HEK293T (cell line): ENCODE measurements at regions not wholly inside any gene's neighbourhood (a gene's known extent, or its start where the extent isn't known, plus 50 kb on each side); places are given as distances from the start of the nearest gene placed in this dataset.

Experiments
- CTCF ChIA-PET: fragments of 350-600 bp; formaldehyde crosslinking; extraction: SDS; loops from one replicate; lab custom pipeline; 2021; ENCODE audit warnings: antibody characterized with exemption, inconsistent platforms; lab: Yijun Ruan, JAX
- POLR2A ChIA-PET: fragments of 350-600 bp; formaldehyde crosslinking; extraction: SDS; loops from one replicate; lab custom pipeline; 2020; ENCODE audit warnings: antibody characterized with exemption, inconsistent platforms; lab: Yijun Ruan, JAX
- DNase-seq: peaks from one replicate; pipeline ENCODE4 v3.0.0; 2012; ENCODE audit warnings: mixed read lengths; ENCODE audit errors: extremely low spot score
- ARNT ChIP-seq: fragments of 450-650 bp; IDR thresholded peaks from 2 replicates; pipeline ENCODE4 v1.6.1; 2017; ENCODE audit warnings: mild to moderate bottlenecking
- BHLHE40 ChIP-seq: fragments of 450-650 bp; IDR thresholded peaks from 2 replicates; pipeline ENCODE4 v1.6.1; 2016; ENCODE audit warnings: mild to moderate bottlenecking, moderate library complexity, borderline replicate concordance
- CTBP1 ChIP-seq: fragments of 450-650 bp; IDR thresholded peaks from 2 replicates; pipeline ENCODE4 v1.6.1; 2016; ENCODE audit warnings: borderline replicate concordance
- ELF4 ChIP-seq: fragments of 450-650 bp; IDR thresholded peaks from 2 replicates; pipeline ENCODE4 v1.6.1; 2017; ENCODE audit warnings: antibody characterized with exemption
- FOXA1 ChIP-seq: fragments of 450-650 bp; IDR thresholded peaks from 2 replicates; pipeline ENCODE4 v1.6.1; 2016; ENCODE audit warnings: mild to moderate bottlenecking
- FOXK2 ChIP-seq: fragments of 450-650 bp; IDR thresholded peaks from 2 replicates; pipeline ENCODE4 v1.6.1; 2016; ENCODE audit warnings: mild to moderate bottlenecking
- FOXM1 ChIP-seq: fragments of 450-650 bp; IDR thresholded peaks from 2 replicates; pipeline ENCODE4 v1.6.1; 2017; ENCODE audit warnings: mild to moderate bottlenecking, borderline replicate concordance
- HDGF ChIP-seq: fragments of 450-650 bp; IDR thresholded peaks from 2 replicates; pipeline ENCODE4 v1.6.1; 2017; ENCODE audit warnings: antibody characterized with exemption, borderline replicate concordance
- L3MBTL2 ChIP-seq: fragments of 450-650 bp; conservative IDR thresholded peaks from 2 replicates; pipeline ENCODE4 v1.6.1; 2016; ENCODE audit warnings: mild to moderate bottlenecking
- LEF1 ChIP-seq: fragments of 450-650 bp; IDR thresholded peaks from 2 replicates; pipeline ENCODE4 v1.6.1; 2017; ENCODE audit warnings: mild to moderate bottlenecking, borderline replicate concordance
- NFRKB ChIP-seq: fragments of 450-650 bp; IDR thresholded peaks from 2 replicates; pipeline ENCODE4 v1.6.1; 2016; ENCODE audit warnings: mild to moderate bottlenecking, moderate library complexity
- PKNOX1 ChIP-seq: fragments of 450-650 bp; IDR thresholded peaks from 2 replicates; pipeline ENCODE4 v1.6.1; 2016
- SP1 ChIP-seq: fragments of 450-650 bp; IDR thresholded peaks from 2 replicates; pipeline ENCODE4 v1.6.1; 2017
- SUZ12 ChIP-seq: fragments of 450-650 bp; IDR thresholded peaks from 2 replicates; pipeline ENCODE4 v1.6.1; 2016; ENCODE audit warnings: mild to moderate bottlenecking
- TARDBP ChIP-seq: fragments of 450-650 bp; IDR thresholded peaks from 2 replicates; pipeline ENCODE4 v1.6.1; 2016
- ZNF384 ChIP-seq: fragments of 450-650 bp; IDR thresholded peaks from 2 replicates; pipeline ENCODE4 v1.6.1; 2016

GRCh38 chr4:159002950-159003349, 99.9 kb upstream of the RAPGEF2 start:
- CTCF ChIA-PET, result interaction anchor here (0.7 to 1.2 kb wide), 2 partner anchors 15 to 273 kb away, joined by 3 to 5 read pairs; no protein-coding TSS in a partner anchor
- DNase-seq, result no peak

GRCh38 chr4:159003420-159004253, 99.2 kb upstream of the RAPGEF2 start:
- POLR2A ChIA-PET, result interaction anchor here (1.2 kb wide), 2 partner anchors 12 to 20 kb away, joined by 3 read pairs; no protein-coding TSS in a partner anchor
- TF ChIP-seq LEF1 (no peak), FOXA1 (no peak), ELF4 (no peak), NFRKB (no peak), SP1 (no peak), TARDBP (no peak), ZNF384 (no peak), BHLHE40 (no peak), FOXK2 (no peak), FOXM1 (no peak), L3MBTL2 (no peak), HDGF (no peak)
- CTCF ChIA-PET, result interaction anchor here (0.5 to 1.2 kb wide), 5 partner anchors 12 to 274 kb away, joined by 3 to 5 read pairs (median 3); no protein-coding TSS in a partner anchor
- DNase-seq, result no peak

More at GRCh38 chr4:159002950-159003349, 99.9 kb upstream of the RAPGEF2 start:
- POLR2A ChIA-PET, result interaction anchor here (1.2 kb wide), 1 partner anchor 13 kb away, joined by 3 read pairs; no protein-coding TSS in a partner anchor
- TF ChIP-seq HDGF, result no peak
- no peak for TF ChIP-seq BHLHE40
- TF ChIP-seq L3MBTL2, result no peak
- TF ChIP-seq TARDBP, result no peak
- no peak for TF ChIP-seq SUZ12
- TF ChIP-seq LEF1, result no peak
- no peak for TF ChIP-seq ZNF384
- TF ChIP-seq FOXA1, result no peak
- no peak for TF ChIP-seq FOXK2
- no peak for TF ChIP-seq FOXM1
- no peak for TF ChIP-seq CTBP1
- TF ChIP-seq ARNT, result no peak
- TF ChIP-seq ELF4, result no peak
- TF ChIP-seq NFRKB, result no peak
- TF ChIP-seq SP1, result no peak
- TF ChIP-seq PKNOX1, result no peak

GRCh38 chr4:159006202-159006601, 96.7 kb upstream of the RAPGEF2 start:
- TF ChIP-seq HDGF (no peak), L3MBTL2 (no peak), BHLHE40 (no peak), PKNOX1 (no peak), LEF1 (no peak), ZNF384 (no peak), SUZ12 (no peak), ELF4 (no peak), NFRKB (no peak), CTBP1 (no peak), SP1 (no peak), FOXA1 (no peak), FOXK2 (no peak), FOXM1 (no peak), ARNT (no peak), TARDBP (no peak)
- POLR2A ChIA-PET, result interaction anchor here (0.9 kb wide), 1 partner anchor 8 kb away, joined by 5 read pairs; no protein-coding TSS in a partner anchor
- CTCF ChIA-PET, result interaction anchor here (1.6 kb wide), 1 partner anchor 10 kb away, joined by 8 read pairs; no protein-coding TSS in a partner anchor
- no peak for DNase-seq

- ChIA-PET CTCF (no interaction called here), POLR2A (no interaction called here)
- no peak for DNase-seq
- no peak for TF ChIP-seq NFRKB
- TF ChIP-seq LEF1, result no peak
- no peak for TF ChIP-seq L3MBTL2
- TF ChIP-seq HDGF, result no peak
- no peak for TF ChIP-seq BHLHE40
- TF ChIP-seq ZNF384, result no peak
- no peak for TF ChIP-seq PKNOX1
- no peak for TF ChIP-seq SP1
Observed at GRCh38 chr4:159008671-159009070, 94.2 kb upstream of the RAPGEF2 start.

- ChIA-PET POLR2A (no interaction called here), CTCF (interaction anchor here (0.6 kb wide), 1 partner anchor 138 kb away, joined by 3 read pairs; no protein-coding TSS in a partner anchor)
- TF ChIP-seq ZNF384 (no peak), BHLHE40 (no peak), LEF1 (no peak)
- DNase-seq, result no peak
Observed at GRCh38 chr4:159009521-159009920, 93.4 kb upstream of the RAPGEF2 start.

GRCh38 chr4:159010100-159010499, 92.8 kb upstream of the RAPGEF2 start:
- CTCF ChIA-PET, result interaction anchor here (0.6 kb wide), 1 partner anchor 138 kb away, joined by 3 read pairs; no protein-coding TSS in a partner anchor
- POLR2A ChIA-PET, result no interaction called here
- no peak for DNase-seq
- no peak for TF ChIP-seq FOXK2
- TF ChIP-seq FOXA1, result no peak
- no peak for TF ChIP-seq ZNF384
- TF ChIP-seq ELF4, result no peak
- no peak for TF ChIP-seq ARNT
- no peak for TF ChIP-seq SUZ12
- no peak for TF ChIP-seq HDGF
- no peak for TF ChIP-seq SP1
- no peak for TF ChIP-seq FOXM1
- no peak for TF ChIP-seq LEF1
- TF ChIP-seq TARDBP, result no peak
- no peak for TF ChIP-seq CTBP1
- TF ChIP-seq BHLHE40, result no peak
- no peak for TF ChIP-seq L3MBTL2
- no peak for TF ChIP-seq PKNOX1
- no peak for TF ChIP-seq NFRKB
